Neuron (in vitro differentiated cells): ENCODE measurements at regions not wholly inside any gene's neighbourhood (a gene's known extent, or its start where the extent isn't known, plus 50 kb on each side); places are given as distances from the start of the nearest gene placed in this dataset.

ENCODE experiments used
- H2AFZ ChIP-seq: one replicate; pipeline ENCODE4 v1.6.1; 2013; ENCODE audit warnings: low read depth, mild to moderate bottlenecking, inconsistent platforms, low read length, moderate library complexity
- H3K27me3 ChIP-seq: one replicate; pipeline ENCODE4 v1.6.1; 2013; ENCODE audit warnings: low read length; ENCODE audit not compliant: insufficient read depth
- H3K36me3 ChIP-seq: one replicate; pipeline ENCODE4 v1.6.1; 2013; ENCODE audit warnings: low read length; ENCODE audit not compliant: insufficient read depth
- H3K4me1 ChIP-seq: one replicate; pipeline ENCODE4 v1.6.1; 2013; ENCODE audit warnings: low read length; ENCODE audit not compliant: insufficient read depth
- H3K4me3 ChIP-seq: 2 replicates; pipeline ENCODE4 v1.5.1; 2013; ENCODE audit warnings: mild to moderate bottlenecking, low read length, moderate library complexity
- H3K9me3 ChIP-seq: one replicate; pipeline ENCODE4 v1.6.1; 2013; ENCODE audit warnings: low read length

- Histone ChIP-seq H3K36me3 (no peaks in the 10 kb centered on the region), H3K27me3 (no peaks in the 10 kb centered on the region), H3K9me3 (no peaks in the 10 kb centered on the region), H3K4me3 (no peak overlapping the region), H3K4me1 (no peaks in the 10 kb centered on the region), H2AFZ (no peak overlapping the region)
These were observed 510.6 kb upstream of the PPP2R3A start for GRCh38 chr3:135454890-135455289.

GRCh38 chr3:135456108-135456790, 509.3 kb upstream of the PPP2R3A start:
- Histone ChIP-seq H2AFZ (peak overlapping the region; percentile 60), H3K9me3 (no peaks in the 10 kb centered on the region), H3K4me3 (peak overlapping the region; percentile 25), H3K27me3 (no peaks in the 10 kb centered on the region), H3K4me1 (no peaks in the 10 kb centered on the region), H3K36me3 (no peaks in the 10 kb centered on the region)

- Histone ChIP-seq H2AFZ (no peak overlapping the region), H3K4me3 (no peak overlapping the region), H3K27me3 (no peaks in the 10 kb centered on the region), H3K9me3 (no peaks in the 10 kb centered on the region), H3K36me3 (no peaks in the 10 kb centered on the region), H3K4me1 (no peaks in the 10 kb centered on the region)
These were observed 506.8 kb upstream of the PPP2R3A start for GRCh38 chr3:135458541-135459322.

GRCh38 chr3:135460273-135460672, 505.3 kb upstream of the PPP2R3A start:
- Histone ChIP-seq H3K36me3 (no peaks in the 10 kb centered on the region), H2AFZ (no peak overlapping the region), H3K4me3 (no peak overlapping the region), H3K9me3 (no peaks in the 10 kb centered on the region), H3K27me3 (no peaks in the 10 kb centered on the region), H3K4me1 (no peaks in the 10 kb centered on the region)

- no peak overlapping the region for H3K4me3 ChIP-seq
- no peaks in the 10 kb centered on the region for H3K4me1 ChIP-seq
- no peaks in the 10 kb centered on the region for H3K9me3 ChIP-seq
- H2AFZ ChIP-seq = no peak overlapping the region
- H3K27me3 ChIP-seq = no peaks in the 10 kb centered on the region
- H3K36me3 ChIP-seq = no peaks in the 10 kb centered on the region
These were observed 493.6 kb upstream of the PPP2R3A start for GRCh38 chr3:135471911-135472310.

- Histone ChIP-seq H3K4me3 (no peak overlapping the region), H2AFZ (no peak overlapping the region), H3K4me1 (no peaks in the 10 kb centered on the region), H3K27me3 (no peaks in the 10 kb centered on the region), H3K36me3 (no peaks in the 10 kb centered on the region), H3K9me3 (no peaks in the 10 kb centered on the region)
These were observed 492.1 kb upstream of the PPP2R3A start for GRCh38 chr3:135473449-135473848.

- no peak overlapping the region for H2AFZ ChIP-seq
- no peaks in the 10 kb centered on the region for H3K36me3 ChIP-seq
- no peak overlapping the region for H3K4me3 ChIP-seq
- H3K27me3 ChIP-seq = no peaks in the 10 kb centered on the region
- no peaks in the 10 kb centered on the region for H3K9me3 ChIP-seq
- H3K4me1 ChIP-seq = no peaks in the 10 kb centered on the region
These were observed 478.3 kb upstream of the PPP2R3A start for GRCh38 chr3:135487261-135487660.

GRCh38 chr3:135490219-135490915, 475.2 kb upstream of the PPP2R3A start:
- Histone ChIP-seq H3K4me3 (no peak overlapping the region), H3K27me3 (no peaks in the 10 kb centered on the region), H3K9me3 (no peaks in the 10 kb centered on the region), H3K36me3 (no peaks in the 10 kb centered on the region), H3K4me1 (no peaks in the 10 kb centered on the region), H2AFZ (no peak overlapping the region)

- H3K36me3 ChIP-seq = no peaks in the 10 kb centered on the region
- H2AFZ ChIP-seq = no peak overlapping the region
These were observed 473.9 kb upstream of the PPP2R3A start for GRCh38 chr3:135491491-135492205.

GRCh38 chr3:135495891-135496290, 469.6 kb upstream of the PPP2R3A start:
- no peak overlapping the region for H3K4me3 ChIP-seq
- no peaks in the 10 kb centered on the region for H3K4me1 ChIP-seq
- no peaks in the 10 kb centered on the region for H3K27me3 ChIP-seq
- H2AFZ ChIP-seq = no peak overlapping the region
- no peaks in the 10 kb centered on the region for H3K9me3 ChIP-seq
- H3K36me3 ChIP-seq = no peaks in the 10 kb centered on the region

More at GRCh38 chr3:135491491-135492205, 473.9 kb upstream of the PPP2R3A start:
- Histone ChIP-seq H3K27me3 (no peaks in the 10 kb centered on the region), H3K4me3 (no peak overlapping the region), H3K4me1 (no peaks in the 10 kb centered on the region), H3K9me3 (no peaks in the 10 kb centered on the region)

- H3K4me3 ChIP-seq = no peak overlapping the region
- no peaks in the 10 kb centered on the region for H3K9me3 ChIP-seq
- H3K36me3 ChIP-seq = no peaks in the 10 kb centered on the region
- H3K4me1 ChIP-seq = no peaks in the 10 kb centered on the region
- no peaks in the 10 kb centered on the region for H3K27me3 ChIP-seq
- H2AFZ ChIP-seq = no peak overlapping the region
These were observed 467.5 kb upstream of the PPP2R3A start for GRCh38 chr3:135497979-135498378.

GRCh38 chr3:135499426-135499825, 466.1 kb upstream of the PPP2R3A start:
- no peaks in the 10 kb centered on the region for H3K9me3 ChIP-seq
- no peak overlapping the region for H2AFZ ChIP-seq
- H3K36me3 ChIP-seq = no peaks in the 10 kb centered on the region
- no peaks in the 10 kb centered on the region for H3K4me1 ChIP-seq
- H3K27me3 ChIP-seq = no peaks in the 10 kb centered on the region
- H3K4me3 ChIP-seq = no peak overlapping the region

- H3K27me3 ChIP-seq = no peaks in the 10 kb centered on the region
These were observed 465.5 kb upstream of the PPP2R3A start for GRCh38 chr3:135500034-135500433.

More at GRCh38 chr3:135500034-135500433, 465.5 kb upstream of the PPP2R3A start:
- Histone ChIP-seq H3K9me3 (no peaks in the 10 kb centered on the region), H3K4me1 (no peaks in the 10 kb centered on the region), H3K4me3 (no peak overlapping the region), H2AFZ (no peak overlapping the region), H3K36me3 (no peaks in the 10 kb centered on the region)
